ENCODE measurements at regions not wholly inside any gene's neighbourhood (a gene's known extent, or its start where the extent isn't known, plus 50 kb on each side); places are given as distances from the start of the nearest gene placed in this dataset.
A peak's percentile ranks its signal among the peaks of the same experiment; 100 is the strongest.
"Not testable (repeated sequence)": the region's sequence is repeated elsewhere in the genome, so short reads cannot be mapped to it uniquely, and the experiment has no call there.

DNA sequence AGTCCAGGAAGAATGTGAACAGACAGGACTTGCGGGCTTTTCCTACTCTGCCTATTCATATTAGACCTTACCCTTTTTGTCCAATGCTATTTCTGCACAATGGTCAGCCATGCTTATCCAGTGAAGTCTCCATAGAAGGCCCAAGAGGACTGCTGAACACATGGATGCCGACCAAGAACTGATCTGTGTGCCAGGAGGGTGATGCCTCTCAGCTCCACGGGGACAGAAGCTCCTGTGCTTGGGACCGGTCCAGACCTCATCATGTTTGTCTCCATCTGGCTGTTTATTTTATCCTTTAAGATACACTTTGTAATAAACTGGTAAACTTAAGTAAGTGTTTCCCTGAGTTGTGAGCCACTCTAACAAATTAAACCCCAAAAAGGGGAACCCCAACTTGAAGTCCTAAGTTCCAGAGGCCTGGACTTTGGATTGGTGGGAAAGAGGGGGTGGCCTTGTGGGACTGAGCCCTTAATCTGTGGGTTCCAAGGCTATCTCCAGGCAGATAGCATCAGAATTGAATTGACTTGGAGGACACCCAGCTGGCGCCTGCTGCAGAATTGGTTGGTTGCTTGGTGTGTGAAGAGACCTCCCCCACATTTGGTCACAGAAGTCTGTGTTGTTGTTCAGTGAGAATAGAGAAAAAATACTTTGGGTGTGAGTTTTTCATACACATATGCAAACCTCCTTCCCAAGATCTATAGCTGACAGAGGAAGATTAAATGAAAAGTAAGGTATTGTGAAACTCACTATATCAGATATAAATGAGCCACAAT lies 57.9 kb upstream of the ANKH start:
- Mint-ChIP-seq H3K27me3 (ENCODE audit: low read depth) (no peaks in the 10 kb centered on the region), H3K4me3 (no peak overlapping the region)

GRCh38 chr5:14928661-14929060 lies 57.1 kb upstream of the ANKH start:
- H3K27me3 Mint-ChIP-seq (ENCODE audit: low read depth) = no peaks in the 10 kb centered on the region
- peaks cover 10% of the 10 kb centered on the region for H3K4me1 Mint-ChIP-seq
- TF ChIP-seq, protein P1, sequence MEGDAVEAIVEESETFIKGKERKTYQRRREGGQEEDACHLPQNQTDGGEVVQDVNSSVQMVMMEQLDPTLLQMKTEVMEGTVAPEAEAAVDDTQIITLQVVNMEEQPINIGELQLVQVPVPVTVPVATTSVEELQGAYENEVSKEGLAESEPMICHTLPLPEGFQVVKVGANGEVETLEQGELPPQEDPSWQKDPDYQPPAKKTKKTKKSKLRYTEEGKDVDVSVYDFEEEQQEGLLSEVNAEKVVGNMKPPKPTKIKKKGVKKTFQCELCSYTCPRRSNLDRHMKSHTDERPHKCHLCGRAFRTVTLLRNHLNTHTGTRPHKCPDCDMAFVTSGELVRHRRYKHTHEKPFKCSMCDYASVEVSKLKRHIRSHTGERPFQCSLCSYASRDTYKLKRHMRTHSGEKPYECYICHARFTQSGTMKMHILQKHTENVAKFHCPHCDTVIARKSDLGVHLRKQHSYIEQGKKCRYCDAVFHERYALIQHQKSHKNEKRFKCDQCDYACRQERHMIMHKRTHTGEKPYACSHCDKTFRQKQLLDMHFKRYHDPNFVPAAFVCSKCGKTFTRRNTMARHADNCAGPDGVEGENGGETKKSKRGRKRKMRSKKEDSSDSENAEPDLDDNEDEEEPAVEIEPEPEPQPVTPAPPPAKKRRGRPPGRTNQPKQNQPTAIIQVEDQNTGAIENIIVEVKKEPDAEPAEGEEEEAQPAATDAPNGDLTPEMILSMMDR (IDR thresholded peaks at IDR 0.05; ENCODE audit: unreplicated experiment in 3 of 3) = no peak
- H3K27ac Mint-ChIP-seq = peak overlapping the region in 1 of 3 experiments; percentile 61
- no peaks in the 10 kb centered on the region for H3K9me3 Mint-ChIP-seq
- no peak overlapping the region for H3K4me3 Mint-ChIP-seq
- H3K36me3 Mint-ChIP-seq (ENCODE audit: low read depth) = no peaks in the 10 kb centered on the region

More for the DNA sequence above, 57.9 kb upstream of the ANKH start:
- H3K9me3 Mint-ChIP-seq = no peaks in the 10 kb centered on the region
- TF ChIP-seq, protein P1 (IDR thresholded peaks at IDR 0.05; ENCODE audit: unreplicated experiment in 3 of 3) = no peak
- no peaks in the 10 kb centered on the region for H3K36me3 Mint-ChIP-seq (ENCODE audit: low read depth)
- peak overlapping the region in 1 of 3 experiments; percentile 61 for H3K27ac Mint-ChIP-seq
- peaks cover 10% of the 10 kb centered on the region for H3K4me1 Mint-ChIP-seq

DNA sequence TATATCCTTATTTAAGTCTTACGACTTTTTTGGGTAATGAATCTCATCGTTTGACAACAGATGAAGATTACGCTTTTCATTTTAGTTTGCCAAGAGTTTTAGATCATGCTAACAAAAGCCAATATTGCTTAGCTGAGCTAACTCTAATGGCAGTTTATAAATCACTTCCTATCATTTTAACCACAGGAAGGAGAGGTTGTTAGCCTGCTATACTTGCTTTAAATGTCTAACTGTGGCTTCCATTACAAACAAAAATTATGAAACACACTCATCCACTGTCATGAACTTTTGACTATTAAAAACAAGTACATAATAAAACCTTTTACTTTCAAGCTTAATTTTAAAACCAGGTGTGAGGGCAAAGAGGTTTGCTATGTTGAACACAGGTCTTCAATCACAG lies 53.7 kb upstream of the ANKH start:
- Mint-ChIP-seq H3K27ac (no peak overlapping the region), H3K4me3 (no peak overlapping the region), H3K4me1 (peaks cover 10% of the 10 kb centered on the region), H3K9me3 (no peaks in the 10 kb centered on the region), H3K27me3 (ENCODE audit: low read depth) (no peaks in the 10 kb centered on the region), H3K36me3 (ENCODE audit: low read depth) (no peaks in the 10 kb centered on the region)
- TF ChIP-seq, protein P1 (IDR thresholded peaks at IDR 0.05; ENCODE audit: unreplicated experiment in 3 of 3) = no peak

DNA sequence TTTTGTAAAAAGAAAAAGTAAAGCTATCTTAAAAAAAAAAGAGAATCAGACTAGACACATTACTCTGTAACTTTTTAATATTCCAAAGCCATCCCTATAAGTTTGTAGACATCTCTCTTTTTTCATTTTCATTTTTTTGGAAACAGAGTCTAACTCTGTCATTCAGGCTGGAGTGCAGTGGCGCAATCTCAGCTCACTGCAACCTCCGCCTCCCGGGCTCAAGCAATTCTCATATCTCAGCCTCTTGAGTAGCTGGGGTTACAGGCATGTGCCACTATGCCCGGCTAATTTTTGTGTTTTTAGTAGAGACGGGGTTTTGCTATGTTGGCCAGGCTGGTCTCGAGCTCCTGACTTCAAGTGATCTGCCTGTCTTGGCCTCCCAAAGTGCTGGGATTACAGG lies 51.4 kb upstream of the ANKH start:
- not testable (repeated sequence) for H3K36me3 Mint-ChIP-seq (ENCODE audit: low read depth); H3K27ac Mint-ChIP-seq

GRCh38 chr5:14922456-14922855 lies 50.9 kb upstream of the ANKH start:
- Mint-ChIP-seq H3K36me3 (ENCODE audit: low read depth) (no peaks in the 10 kb centered on the region), H3K4me1 (peaks cover 10% of the 10 kb centered on the region), H3K27me3 (ENCODE audit: low read depth) (no peaks in the 10 kb centered on the region), H3K4me3 (no peak overlapping the region), H3K9me3 (no peaks in the 10 kb centered on the region), H3K27ac (no peak overlapping the region)
- TF ChIP-seq, protein P1 (IDR thresholded peaks at IDR 0.05; ENCODE audit: unreplicated experiment in 3 of 3) = no peak

More for the DNA sequence above, 51.4 kb upstream of the ANKH start:
- H3K4me1 Mint-ChIP-seq = peaks cover 10% of the 10 kb centered on the region
- not testable (repeated sequence) for H3K27me3 Mint-ChIP-seq (ENCODE audit: low read depth); H3K9me3 Mint-ChIP-seq; H3K4me3 Mint-ChIP-seq

Measured in nephron (organoid).